ENCODE measurements at regions not wholly inside any gene's neighbourhood (a gene's known extent, or its start where the extent isn't known, plus 50 kb on each side); places are given as distances from the start of the nearest gene placed in this dataset.

DNA sequence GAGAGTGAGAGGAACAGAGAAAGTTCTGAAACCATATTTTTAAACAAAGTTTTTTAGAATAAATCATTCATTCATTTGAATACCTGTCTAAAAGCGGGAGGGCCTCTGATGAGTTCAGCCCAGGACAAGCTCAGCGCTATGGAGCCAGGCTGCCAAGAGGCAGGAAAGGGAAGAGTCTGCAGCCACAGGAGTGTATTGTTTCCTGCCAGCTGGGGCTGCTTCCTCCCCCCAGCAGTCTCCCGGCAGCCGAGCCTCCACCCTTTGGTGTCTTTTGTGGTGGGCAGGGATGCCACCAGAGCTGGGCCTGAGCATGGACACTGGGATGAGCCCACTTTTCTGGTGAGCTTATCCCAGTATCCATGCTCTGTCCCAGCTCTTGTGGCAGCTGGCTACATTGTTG lies 199.5 kb upstream of the TPRG1 start:
- Histone ChIP-seq H3K4me1 (replicated peaks; ENCODE audit: insufficient read depth) (no peaks in the 10 kb centered on the region), H3K9me2 (ENCODE audit: insufficient read depth) (no peaks in the 10 kb centered on the region), H3K36me3 (ENCODE audit: low read depth) (no peaks in the 10 kb centered on the region), H3K4me2 (no peak overlapping the region), H3K27me3 (ENCODE audit: insufficient read depth, low read depth) (no peaks in the 10 kb centered on the region), H4K20me1 (ENCODE audit: insufficient read depth) (no peaks in the 10 kb centered on the region), H2AFZ (no peak overlapping the region), H3K27ac (no peak overlapping the region), H3K4me3 (no peak overlapping the region), H3K79me2 (ENCODE audit: low read depth) (no peaks in the 10 kb centered on the region), H3K9me3 (ENCODE audit: insufficient read depth, low read depth) (no peaks in the 10 kb centered on the region; the same call in 1 of the 2 replicates), H3F3A (ENCODE audit: insufficient read depth, low read depth) (no peaks in the 10 kb centered on the region)
- ChIA-PET CTCF (no interaction called here), POLR2A (ENCODE audit: unreplicated experiment) (no interaction called here)
- BruUV-seq (replicated peaks), result no TSS peak
- TF ChIP-seq EZH2 (IDR thresholded peaks at IDR 0.05; ENCODE audit: low read depth), result no peak
- TF ChIP-seq, protein P1, sequence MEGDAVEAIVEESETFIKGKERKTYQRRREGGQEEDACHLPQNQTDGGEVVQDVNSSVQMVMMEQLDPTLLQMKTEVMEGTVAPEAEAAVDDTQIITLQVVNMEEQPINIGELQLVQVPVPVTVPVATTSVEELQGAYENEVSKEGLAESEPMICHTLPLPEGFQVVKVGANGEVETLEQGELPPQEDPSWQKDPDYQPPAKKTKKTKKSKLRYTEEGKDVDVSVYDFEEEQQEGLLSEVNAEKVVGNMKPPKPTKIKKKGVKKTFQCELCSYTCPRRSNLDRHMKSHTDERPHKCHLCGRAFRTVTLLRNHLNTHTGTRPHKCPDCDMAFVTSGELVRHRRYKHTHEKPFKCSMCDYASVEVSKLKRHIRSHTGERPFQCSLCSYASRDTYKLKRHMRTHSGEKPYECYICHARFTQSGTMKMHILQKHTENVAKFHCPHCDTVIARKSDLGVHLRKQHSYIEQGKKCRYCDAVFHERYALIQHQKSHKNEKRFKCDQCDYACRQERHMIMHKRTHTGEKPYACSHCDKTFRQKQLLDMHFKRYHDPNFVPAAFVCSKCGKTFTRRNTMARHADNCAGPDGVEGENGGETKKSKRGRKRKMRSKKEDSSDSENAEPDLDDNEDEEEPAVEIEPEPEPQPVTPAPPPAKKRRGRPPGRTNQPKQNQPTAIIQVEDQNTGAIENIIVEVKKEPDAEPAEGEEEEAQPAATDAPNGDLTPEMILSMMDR (conservative IDR thresholded peaks at IDR 0.05), result no peak
- no peak for DNase-seq
- intact Hi-C loops (cut with micrococcal nuclease; ENCODE audit: unreplicated experiment), result no loop called here

DNA sequence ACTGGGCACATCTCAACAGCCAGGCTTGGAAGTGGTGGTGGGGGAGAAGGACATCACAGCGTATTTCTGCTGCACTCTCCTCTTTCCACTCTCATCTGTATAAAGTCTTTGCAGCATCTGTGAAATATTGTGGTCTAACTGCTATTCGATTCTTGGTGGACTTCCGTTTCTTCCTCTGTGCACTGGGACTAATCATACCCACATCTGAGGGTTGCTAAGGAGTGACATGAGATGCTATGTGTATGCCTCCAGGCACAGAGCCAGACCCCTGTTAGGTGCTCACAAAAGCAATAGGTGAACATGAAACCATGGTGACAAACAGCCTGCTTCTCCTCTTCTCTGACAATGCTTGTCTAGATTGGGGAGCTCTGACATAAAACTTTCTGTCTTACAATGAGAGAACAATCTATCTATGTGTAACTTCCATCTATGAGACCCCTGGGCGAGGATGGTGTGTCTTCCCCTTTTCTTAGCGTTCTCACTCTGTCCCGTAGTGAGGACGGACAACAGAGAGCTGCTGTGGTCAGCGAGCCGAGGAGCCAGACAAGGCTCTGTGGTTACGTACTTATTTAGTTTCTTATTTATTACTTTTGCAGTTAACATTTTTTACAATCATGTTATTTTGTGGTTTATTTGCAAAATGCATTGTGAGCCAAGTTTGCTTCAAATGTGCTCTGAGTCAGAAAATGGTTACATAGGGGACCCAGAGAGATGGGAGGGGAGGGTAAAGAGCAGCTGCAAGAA lies 196.7 kb upstream of the TPRG1 start:
- Histone ChIP-seq H4K20me1 (ENCODE audit: insufficient read depth) (no peaks in the 10 kb centered on the region), H3K27ac (no peak overlapping the region), H3K27me3 (ENCODE audit: insufficient read depth, low read depth) (no peaks in the 10 kb centered on the region), H3K4me2 (no peak overlapping the region), H3K4me1 (replicated peaks; ENCODE audit: insufficient read depth) (no peaks in the 10 kb centered on the region), H3K36me3 (ENCODE audit: low read depth) (no peaks in the 10 kb centered on the region), H3K79me2 (ENCODE audit: low read depth) (no peaks in the 10 kb centered on the region), H3K9me2 (ENCODE audit: insufficient read depth) (no peaks in the 10 kb centered on the region), H3F3A (ENCODE audit: insufficient read depth, low read depth) (no peaks in the 10 kb centered on the region), H3K9me3 (ENCODE audit: insufficient read depth, low read depth) (no peaks in the 10 kb centered on the region; the same call in 1 of the 2 replicates), H2AFZ (no peak overlapping the region), H3K4me3 (no peak overlapping the region)
- no peak for TF ChIP-seq EZH2 (IDR thresholded peaks at IDR 0.05; ENCODE audit: low read depth)
- TF ChIP-seq, protein P1 (conservative IDR thresholded peaks at IDR 0.05), result no peak
- ChIA-PET CTCF (no interaction called here), POLR2A (ENCODE audit: unreplicated experiment) (interaction anchor here (0.5 kb wide), 1 partner anchor 15 kb away, joined by 9 read pairs; no protein-coding TSS in a partner anchor)
- no TSS peak for BruUV-seq (replicated peaks)
- intact Hi-C loops (cut with micrococcal nuclease; ENCODE audit: unreplicated experiment), result no loop called here
- DNase-seq, result no peak

DNA sequence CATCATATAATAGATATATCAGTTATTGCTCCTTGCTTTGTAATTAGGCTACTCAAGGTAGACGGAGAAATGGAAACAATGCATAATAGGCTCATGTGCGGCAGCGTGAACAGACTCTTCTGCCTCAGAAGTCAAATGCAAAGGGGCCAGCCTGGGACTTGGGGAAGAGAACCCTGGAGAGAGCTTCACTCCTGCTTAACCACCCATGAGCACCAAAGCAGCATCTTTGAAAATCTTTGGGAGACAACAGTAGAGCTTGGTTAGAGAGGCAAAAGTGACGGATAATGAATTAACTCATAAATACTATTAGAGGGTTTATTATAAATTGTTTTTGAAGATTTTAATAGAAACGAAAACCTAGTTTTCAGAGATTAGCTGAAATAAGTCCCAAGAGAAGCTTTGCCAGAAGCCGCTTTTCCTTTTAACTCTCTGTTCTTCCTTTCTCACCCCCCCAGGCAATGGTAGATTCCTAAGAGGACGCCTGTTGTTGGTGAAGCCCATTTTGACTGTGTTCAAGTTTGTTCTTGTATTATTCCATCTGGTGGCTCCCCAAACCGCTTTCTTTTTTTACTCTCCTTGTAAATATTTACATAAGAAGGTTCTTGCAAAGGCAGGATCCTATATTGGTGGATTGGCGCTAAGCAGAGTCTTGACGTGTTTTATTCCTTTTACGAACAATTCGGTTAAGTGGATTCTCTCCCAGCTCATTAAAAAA lies 196.0 kb upstream of the TPRG1 start:
- H2AFZ ChIP-seq, result no peak overlapping the region
- no peaks in the 10 kb centered on the region for H4K20me1 ChIP-seq (ENCODE audit: insufficient read depth)
- TF ChIP-seq EZH2 (IDR thresholded peaks at IDR 0.05; ENCODE audit: low read depth), result no peak
- TF ChIP-seq, protein P1 (conservative IDR thresholded peaks at IDR 0.05), result no peak
- ChIA-PET POLR2A (ENCODE audit: unreplicated experiment) (no interaction called here), CTCF (no interaction called here)
- intact Hi-C loops (cut with micrococcal nuclease; ENCODE audit: unreplicated experiment), result no loop called here
- H3F3A ChIP-seq (ENCODE audit: insufficient read depth, low read depth), result no peaks in the 10 kb centered on the region
- no peak for DNase-seq
- H3K4me3 ChIP-seq, result no peak overlapping the region
- H3K27me3 ChIP-seq (ENCODE audit: insufficient read depth, low read depth), result no peaks in the 10 kb centered on the region
- peaks cover 6% of the 10 kb centered on the region; the same call in 1 of the 2 replicates for H3K9me3 ChIP-seq (ENCODE audit: insufficient read depth, low read depth)
- no peaks in the 10 kb centered on the region for H3K9me2 ChIP-seq (ENCODE audit: insufficient read depth)
- H3K36me3 ChIP-seq (ENCODE audit: low read depth), result no peaks in the 10 kb centered on the region
- no peak overlapping the region for H3K4me2 ChIP-seq
- no TSS peak for BruUV-seq (replicated peaks)
- no peaks in the 10 kb centered on the region for H3K4me1 ChIP-seq (replicated peaks; ENCODE audit: insufficient read depth)
- H3K79me2 ChIP-seq (ENCODE audit: low read depth), result no peaks in the 10 kb centered on the region
- H3K27ac ChIP-seq, result no peak overlapping the region
